GM23338 (cell line): ENCODE measurements at regions not wholly inside any gene's neighbourhood (a gene's known extent, or its start where the extent isn't known, plus 50 kb on each side); places are given as distances from the start of the nearest gene placed in this dataset.
"Not testable (repeated sequence)": the region's sequence is repeated elsewhere in the genome, so short reads cannot be mapped to it uniquely, and the experiment has no call there.

Experiments used
- ATAC-seq: fragments of 200-7000 bp; cut with Tn5 transposase; 3 replicates; pipeline ENCODE4 v1.9.1; 2020
- DNase-seq: peaks from one replicate; pipeline ENCODE4 v3.0.0-alpha.2; 2015; ENCODE audit warnings: low spot score
- H2AFZ ChIP-seq: fragments of 200-600 bp; sonication (generic); 2 replicates; pipeline ENCODE4 v1.8.0; 2016; ENCODE audit warnings: antibody characterized with exemption, mild to moderate bottlenecking, moderate library complexity
- H3F3A ChIP-seq: fragments of 200-600 bp; sonication (generic); replicated peaks from 2 replicates; pipeline ENCODE4 v1.8.0; 2017; ENCODE audit warnings: antibody characterized with exemption, mixed run types, low read depth
- H3K27ac ChIP-seq: fragments of 200-600 bp; sonication (generic); 2 replicates; pipeline ENCODE4 v1.6.1; 2016; ENCODE audit warnings: low read depth
- H3K27me3 ChIP-seq: fragments of 200-600 bp; sonication (generic); 2 replicates; pipeline ENCODE4 v1.8.0; 2016; ENCODE audit warnings: mild to moderate bottlenecking, mixed run types, moderate library complexity; ENCODE audit not compliant: insufficient read depth
- H3K36me3 ChIP-seq: fragments of 200-600 bp; sonication (generic); 2 replicates; pipeline ENCODE4 v1.8.0; 2016; ENCODE audit warnings: mild to moderate bottlenecking; ENCODE audit not compliant: insufficient read depth
- H3K4me1 ChIP-seq: fragments of 200-600 bp; sonication (generic); 2 replicates; pipeline ENCODE4 v1.8.0; 2016; ENCODE audit warnings: mild to moderate bottlenecking, moderate library complexity; ENCODE audit not compliant: insufficient read depth
- H3K4me2 ChIP-seq: fragments of 200-600 bp; sonication (generic); 2 replicates; pipeline ENCODE4 v1.7.1; 2017; ENCODE audit warnings: mixed run types
- H3K4me3 ChIP-seq: fragments of 200-600 bp; sonication (generic); 2 replicates; pipeline ENCODE4 v1.6.1; 2016; ENCODE audit warnings: mixed run types
- H3K79me2 ChIP-seq: fragments of 200-600 bp; sonication (generic); replicated peaks from 2 replicates; pipeline ENCODE4 v1.8.0; 2017; ENCODE audit warnings: mild to moderate bottlenecking; ENCODE audit not compliant: insufficient read depth
- H3K9me2 ChIP-seq: fragments of 200-600 bp; sonication (generic); 2 replicates; pipeline ENCODE4 v1.8.0; 2017; ENCODE audit not compliant: insufficient read depth
- H4K20me1 ChIP-seq: fragments of 200-600 bp; sonication (generic); replicated peaks from 2 replicates; pipeline ENCODE4 v1.8.0; 2017; ENCODE audit warnings: mild to moderate bottlenecking; ENCODE audit not compliant: insufficient read depth
- H3K27ac Mint-ChIP-seq: 2 replicates; pipeline ENCODE4 v1.8.0; 2020; ENCODE audit warnings: inconsistent platforms, mild to moderate bottlenecking, moderate library complexity, mixed read lengths
- H3K27me3 Mint-ChIP-seq: 3 replicates; pipeline ENCODE4 v1.8.0; 2022; ENCODE audit warnings: low read depth, mild to moderate bottlenecking, moderate library complexity, mixed read lengths, inconsistent platforms; ENCODE audit not compliant: insufficient read depth, poor library complexity
- H3K36me3 Mint-ChIP-seq: 3 replicates; pipeline ENCODE4 v1.8.0; 2021; ENCODE audit warnings: low read depth, mild to moderate bottlenecking, inconsistent platforms, moderate library complexity, mixed read lengths
- H3K4me1 Mint-ChIP-seq: 3 replicates; pipeline ENCODE4 v1.8.0; 2020; ENCODE audit warnings: mild to moderate bottlenecking, inconsistent platforms, mixed read lengths
- H3K4me3 Mint-ChIP-seq: 3 replicates; pipeline ENCODE4 v1.8.0; 2021; ENCODE audit warnings: moderate library complexity, mild to moderate bottlenecking, inconsistent platforms, mixed read lengths
- H3K9me3 Mint-ChIP-seq: 3 replicates; pipeline ENCODE4 v1.8.0; 2020; ENCODE audit warnings: moderate library complexity, mild to moderate bottlenecking, inconsistent platforms, mixed read lengths
- CREB1 ChIP-seq: fragments of 250-450 bp; sonication (Bioruptor Pico); IDR thresholded peaks from 2 replicates; pipeline ENCODE4 v1.5.0; 2020; ENCODE audit warnings: low read depth, mild to moderate bottlenecking, moderate library complexity
- ETS1 ChIP-seq: IDR thresholded peaks from 2 replicates; pipeline ENCODE4 v1.6.1; 2016; ENCODE audit warnings: antibody characterized with exemption
- EZH2 ChIP-seq: fragments of 200-600 bp; sonication (generic); IDR thresholded peaks from one replicate; pipeline ENCODE4 v1.8.0; 2017; ENCODE audit warnings: antibody characterized with exemption, mild to moderate bottlenecking, low read depth; ENCODE audit not compliant: unreplicated experiment
- EZH2phosphoT487 ChIP-seq: fragments of 200-600 bp; sonication (generic); IDR thresholded peaks from one replicate; pipeline ENCODE4 v1.8.1; 2018; ENCODE audit warnings: antibody characterized with exemption; ENCODE audit not compliant: unreplicated experiment
- JUNB ChIP-seq: IDR thresholded peaks from one replicate; pipeline ENCODE4 v1.6.1; 2016; ENCODE audit warnings: antibody characterized with exemption; ENCODE audit not compliant: unreplicated experiment
- NANOG ChIP-seq: IDR thresholded peaks from 2 replicates; pipeline ENCODE4 v1.6.1; 2016; ENCODE audit warnings: antibody characterized with exemption, borderline replicate concordance
- POLR2AphosphoS5 ChIP-seq: IDR thresholded peaks from 2 replicates; pipeline ENCODE4 v1.6.1; 2016; ENCODE audit warnings: antibody characterized with exemption, low read depth
- STAT1 ChIP-seq: IDR thresholded peaks from one replicate; pipeline ENCODE4 v1.6.1; 2016; ENCODE audit warnings: antibody characterized with exemption; ENCODE audit not compliant: unreplicated experiment
- ZNF114 ChIP-seq: fragments of 250-450 bp; sonication (Bioruptor Pico); IDR thresholded peaks from 2 replicates; pipeline ENCODE4 v1.5.0; 2020; ENCODE audit warnings: mild to moderate bottlenecking, moderate library complexity
- ZNF331 ChIP-seq: fragments of 250-450 bp; sonication (Bioruptor Pico); IDR thresholded peaks from 2 replicates; pipeline ENCODE4 v1.5.0; 2020; ENCODE audit warnings: low read depth, mild to moderate bottlenecking, moderate library complexity
- TF ChIP-seq, protein P1 (sequence below), 2 experiments: fragments of 200-600 bp in 1 of 2; sonication (generic) in 1 of 2; conservative IDR thresholded peaks; 2 replicates each; pipeline versions ENCODE4 v1.5.1 to v1.6.1; 2016 to 2017; ENCODE audit warnings: antibody characterized with exemption in 2 of 2, low read depth in 2 of 2, mild to moderate bottlenecking in 2 of 2, moderate library complexity in 1 of 2
- TF ChIP-seq, protein P2 (sequence below): fragments of 250-450 bp; sonication (Bioruptor Pico); IDR thresholded peaks from 2 replicates; pipeline ENCODE4 v1.5.0; 2020; ENCODE audit warnings: mild to moderate bottlenecking, moderate library complexity

DNA sequence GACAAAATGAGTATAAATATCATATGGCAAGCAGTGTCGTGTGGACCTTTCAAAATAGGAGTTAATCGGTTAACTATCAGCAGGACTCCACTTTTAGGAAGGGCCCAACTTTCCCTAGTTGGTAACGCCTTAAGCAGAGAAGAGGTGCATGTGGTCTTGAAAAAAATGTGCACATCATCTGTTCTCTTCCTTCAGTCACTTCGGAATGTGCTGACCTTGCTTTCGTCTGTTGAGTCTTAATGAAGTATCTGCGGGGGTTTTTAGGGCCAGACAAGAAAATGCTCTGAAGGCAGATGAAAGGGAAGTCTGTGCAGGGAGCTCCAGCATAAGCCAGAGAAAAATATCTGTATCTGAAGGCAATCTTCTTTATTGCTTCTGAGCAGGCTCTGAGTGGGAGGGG, 185.2 kb downstream of the AEBP2 start:
- Mint-ChIP-seq H3K27ac (0 out of 2 replicates have a peak overlapping the region, but pooled peaks have one; percentile 17), H3K9me3 (peaks cover 3% of the 10 kb centered on the region; the same call in 2 of the 3 replicates), H3K4me3 (no peak overlapping the region), H3K4me1 (peaks cover 5% of the 10 kb centered on the region; the same call in 2 of the 3 replicates), H3K27me3 (peaks cover 2% of the 10 kb centered on the region), H3K36me3 (peaks cover 4% of the 10 kb centered on the region; the same call in 2 of the 3 replicates)
- H3K9me2 ChIP-seq, result no peaks in the 10 kb centered on the region
- no peaks in the 10 kb centered on the region for H3K79me2 ChIP-seq
- no peaks in the 10 kb centered on the region for H3K36me3 ChIP-seq
- no peak overlapping the region for H2AFZ ChIP-seq
- 0 out of 2 replicates have a peak, but pooled peaks cover 3% of the 10 kb centered on the region for H3F3A ChIP-seq
- no peak overlapping the region for H3K4me2 ChIP-seq
- no peak for ATAC-seq
- DNase-seq, result no peak
- H3K4me3 ChIP-seq, result no peak overlapping the region
- TF ChIP-seq ZNF114 (CRISPR knock-in tag) (no peak), POLR2AphosphoS5 (no peak), STAT1 (no peak), ZNF331 (no peak), JUNB (no peak), ETS1 (no peak), NANOG (no peak), CREB1 (CRISPR knock-in tag) (no peak), EZH2phosphoT487 (no peak), EZH2 (no peak)
- TF ChIP-seq, protein P1, sequence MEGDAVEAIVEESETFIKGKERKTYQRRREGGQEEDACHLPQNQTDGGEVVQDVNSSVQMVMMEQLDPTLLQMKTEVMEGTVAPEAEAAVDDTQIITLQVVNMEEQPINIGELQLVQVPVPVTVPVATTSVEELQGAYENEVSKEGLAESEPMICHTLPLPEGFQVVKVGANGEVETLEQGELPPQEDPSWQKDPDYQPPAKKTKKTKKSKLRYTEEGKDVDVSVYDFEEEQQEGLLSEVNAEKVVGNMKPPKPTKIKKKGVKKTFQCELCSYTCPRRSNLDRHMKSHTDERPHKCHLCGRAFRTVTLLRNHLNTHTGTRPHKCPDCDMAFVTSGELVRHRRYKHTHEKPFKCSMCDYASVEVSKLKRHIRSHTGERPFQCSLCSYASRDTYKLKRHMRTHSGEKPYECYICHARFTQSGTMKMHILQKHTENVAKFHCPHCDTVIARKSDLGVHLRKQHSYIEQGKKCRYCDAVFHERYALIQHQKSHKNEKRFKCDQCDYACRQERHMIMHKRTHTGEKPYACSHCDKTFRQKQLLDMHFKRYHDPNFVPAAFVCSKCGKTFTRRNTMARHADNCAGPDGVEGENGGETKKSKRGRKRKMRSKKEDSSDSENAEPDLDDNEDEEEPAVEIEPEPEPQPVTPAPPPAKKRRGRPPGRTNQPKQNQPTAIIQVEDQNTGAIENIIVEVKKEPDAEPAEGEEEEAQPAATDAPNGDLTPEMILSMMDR (conservative IDR thresholded peaks at IDR 0.05; ENCODE audit: low read depth in 2 of 2), result no peak
- TF ChIP-seq, protein P2, sequence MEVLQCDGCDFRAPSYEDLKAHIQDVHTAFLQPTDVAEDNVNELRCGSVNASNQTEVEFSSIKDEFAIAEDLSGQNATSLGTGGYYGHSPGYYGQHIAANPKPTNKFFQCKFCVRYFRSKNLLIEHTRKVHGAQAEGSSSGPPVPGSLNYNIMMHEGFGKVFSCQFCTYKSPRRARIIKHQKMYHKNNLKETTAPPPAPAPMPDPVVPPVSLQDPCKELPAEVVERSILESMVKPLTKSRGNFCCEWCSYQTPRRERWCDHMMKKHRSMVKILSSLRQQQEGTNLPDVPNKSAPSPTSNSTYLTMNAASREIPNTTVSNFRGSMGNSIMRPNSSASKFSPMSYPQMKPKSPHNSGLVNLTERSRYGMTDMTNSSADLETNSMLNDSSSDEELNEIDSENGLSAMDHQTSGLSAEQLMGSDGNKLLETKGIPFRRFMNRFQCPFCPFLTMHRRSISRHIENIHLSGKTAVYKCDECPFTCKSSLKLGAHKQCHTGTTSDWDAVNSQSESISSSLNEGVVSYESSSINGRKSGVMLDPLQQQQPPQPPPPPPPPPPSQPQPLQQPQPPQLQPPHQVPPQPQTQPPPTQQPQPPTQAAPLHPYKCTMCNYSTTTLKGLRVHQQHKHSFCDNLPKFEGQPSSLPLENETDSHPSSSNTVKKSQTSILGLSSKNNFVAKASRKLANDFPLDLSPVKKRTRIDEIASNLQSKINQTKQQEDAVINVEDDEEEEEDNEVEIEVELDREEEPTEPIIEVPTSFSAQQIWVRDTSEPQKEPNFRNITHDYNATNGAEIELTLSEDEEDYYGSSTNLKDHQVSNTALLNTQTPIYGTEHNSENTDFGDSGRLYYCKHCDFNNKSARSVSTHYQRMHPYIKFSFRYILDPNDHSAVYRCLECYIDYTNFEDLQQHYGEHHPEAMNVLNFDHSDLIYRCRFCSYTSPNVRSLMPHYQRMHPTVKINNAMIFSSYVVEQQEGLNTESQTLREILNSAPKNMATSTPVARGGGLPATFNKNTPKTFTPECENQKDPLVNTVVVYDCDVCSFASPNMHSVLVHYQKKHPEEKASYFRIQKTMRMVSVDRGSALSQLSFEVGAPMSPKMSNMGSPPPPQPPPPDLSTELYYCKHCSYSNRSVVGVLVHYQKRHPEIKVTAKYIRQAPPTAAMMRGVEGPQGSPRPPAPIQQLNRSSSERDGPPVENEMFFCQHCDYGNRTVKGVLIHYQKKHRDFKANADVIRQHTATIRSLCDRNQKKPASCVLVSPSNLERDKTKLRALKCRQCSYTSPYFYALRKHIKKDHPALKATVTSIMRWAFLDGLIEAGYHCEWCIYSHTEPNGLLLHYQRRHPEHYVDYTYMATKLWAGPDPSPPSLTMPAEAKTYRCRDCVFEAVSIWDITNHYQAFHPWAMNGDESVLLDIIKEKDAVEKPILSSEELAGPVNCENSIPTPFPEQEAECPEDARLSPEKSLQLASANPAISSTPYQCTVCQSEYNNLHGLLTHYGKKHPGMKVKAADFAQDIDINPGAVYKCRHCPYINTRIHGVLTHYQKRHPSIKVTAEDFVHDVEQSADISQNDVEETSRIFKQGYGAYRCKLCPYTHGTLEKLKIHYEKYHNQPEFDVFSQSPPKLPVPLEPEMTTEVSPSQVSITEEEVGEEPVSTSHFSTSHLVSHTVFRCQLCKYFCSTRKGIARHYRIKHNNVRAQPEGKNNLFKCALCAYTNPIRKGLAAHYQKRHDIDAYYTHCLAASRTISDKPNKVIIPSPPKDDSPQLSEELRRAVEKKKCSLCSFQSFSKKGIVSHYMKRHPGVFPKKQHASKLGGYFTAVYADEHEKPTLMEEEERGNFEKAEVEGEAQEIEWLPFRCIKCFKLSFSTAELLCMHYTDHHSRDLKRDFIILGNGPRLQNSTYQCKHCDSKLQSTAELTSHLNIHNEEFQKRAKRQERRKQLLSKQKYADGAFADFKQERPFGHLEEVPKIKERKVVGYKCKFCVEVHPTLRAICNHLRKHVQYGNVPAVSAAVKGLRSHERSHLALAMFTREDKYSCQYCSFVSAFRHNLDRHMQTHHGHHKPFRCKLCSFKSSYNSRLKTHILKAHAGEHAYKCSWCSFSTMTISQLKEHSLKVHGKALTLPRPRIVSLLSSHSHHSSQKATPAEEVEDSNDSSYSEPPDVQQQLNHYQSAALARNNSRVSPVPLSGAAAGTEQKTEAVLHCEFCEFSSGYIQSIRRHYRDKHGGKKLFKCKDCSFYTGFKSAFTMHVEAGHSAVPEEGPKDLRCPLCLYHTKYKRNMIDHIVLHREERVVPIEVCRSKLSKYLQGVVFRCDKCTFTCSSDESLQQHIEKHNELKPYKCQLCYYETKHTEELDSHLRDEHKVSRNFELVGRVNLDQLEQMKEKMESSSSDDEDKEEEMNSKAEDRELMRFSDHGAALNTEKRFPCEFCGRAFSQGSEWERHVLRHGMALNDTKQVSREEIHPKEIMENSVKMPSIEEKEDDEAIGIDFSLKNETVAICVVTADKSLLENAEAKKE, result no peak
- no peak overlapping the region for H3K27ac ChIP-seq
- H3K27me3 ChIP-seq, result no peaks in the 10 kb centered on the region
- H4K20me1 ChIP-seq, result no peaks in the 10 kb centered on the region
- no peaks in the 10 kb centered on the region for H3K4me1 ChIP-seq

DNA sequence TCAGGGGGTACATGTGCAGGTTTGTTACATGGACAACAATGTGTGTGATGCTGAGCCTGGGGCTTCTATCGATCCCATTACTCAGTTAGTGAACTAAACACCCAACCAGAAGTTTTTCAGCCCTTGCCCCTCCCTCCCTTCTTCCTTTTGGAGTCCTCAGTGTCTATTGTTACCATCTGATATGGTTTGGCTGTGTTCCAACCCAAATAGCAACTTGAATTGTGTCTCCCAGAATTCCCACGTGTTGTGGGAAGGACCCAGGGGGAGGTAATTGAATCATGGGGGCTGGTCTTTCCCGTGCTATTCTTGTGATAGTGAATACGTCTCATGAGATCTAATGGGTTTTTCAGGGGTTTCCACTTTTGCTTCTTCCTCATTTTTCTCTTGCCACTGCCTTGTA, 186.3 kb downstream of the AEBP2 start:
- H3K4me3 Mint-ChIP-seq, H3K27ac Mint-ChIP-seq: not testable (repeated sequence)

More for the DNA sequence above, 186.3 kb downstream of the AEBP2 start:
- H4K20me1 ChIP-seq, H3K79me2 ChIP-seq, H3K27ac ChIP-seq, H3K36me3 ChIP-seq, ATAC-seq, H2AFZ ChIP-seq, H3K27me3 ChIP-seq, H3K4me2 ChIP-seq, DNase-seq, H3K4me1 ChIP-seq, H3K9me2 ChIP-seq, H3K9me3 Mint-ChIP-seq, H3K36me3 Mint-ChIP-seq, H3K4me3 ChIP-seq, H3K27me3 Mint-ChIP-seq, H3F3A ChIP-seq, H3K4me1 Mint-ChIP-seq: not testable (repeated sequence)
